WI38 (cell line): ENCODE measurements at regions not wholly inside any gene's neighbourhood (a gene's known extent, or its start where the extent isn't known, plus 50 kb on each side); places are given as distances from the start of the nearest gene placed in this dataset.
"Not testable (repeated sequence)": the region's sequence is repeated elsewhere in the genome, so short reads cannot be mapped to it uniquely, and the experiment has no call there.

Source experiments
- H3K4me3 ChIP-seq: 2 replicates; pipeline ENCODE4 v1.5.1; 2011; ENCODE audit warnings: low read depth, mild to moderate bottlenecking, control low read depth, low read length
- CTCF ChIP-seq: IDR thresholded peaks from 2 replicates; pipeline ENCODE4 v1.5.1; 2012; ENCODE audit warnings: low read depth, mild to moderate bottlenecking, control low read depth, low read length

GRCh38 chrX:75623535-75623934, 100.7 kb upstream of the ZDHHC15 start:
- no peak overlapping the region for H3K4me3 ChIP-seq
- no peak for TF ChIP-seq CTCF

GRCh38 chrX:75609406-75609805, 86.6 kb upstream of the ZDHHC15 start:
- H3K4me3 ChIP-seq = no peak overlapping the region
- no peak for TF ChIP-seq CTCF

GRCh38 chrX:75603833-75604232, 81.0 kb upstream of the ZDHHC15 start:
- H3K4me3 ChIP-seq = no peak overlapping the region
- peak; percentile 24; the same call in 1 of the 2 replicates for TF ChIP-seq CTCF

- not testable (repeated sequence) for H3K4me3 ChIP-seq
Measured at GRCh38 chrX:75602022-75602421, 79.2 kb upstream of the ZDHHC15 start.

- H3K4me3 ChIP-seq = no peak overlapping the region
- TF ChIP-seq CTCF = no peak
Measured at GRCh38 chrX:75596178-75596577, 73.3 kb upstream of the ZDHHC15 start.

- not testable (repeated sequence) for H3K4me3 ChIP-seq
Measured at GRCh38 chrX:75593186-75593585, 70.3 kb upstream of the ZDHHC15 start.

GRCh38 chrX:75582511-75582910, 59.7 kb upstream of the ZDHHC15 start:
- no peak for TF ChIP-seq CTCF

More at GRCh38 chrX:75582511-75582910, 59.7 kb upstream of the ZDHHC15 start:
- H3K4me3 ChIP-seq = no peak overlapping the region
